ENCODE measurements at regions not wholly inside any gene's neighbourhood (a gene's known extent, or its start where the extent isn't known, plus 50 kb on each side); places are given as distances from the start of the nearest gene placed in this dataset.
"Not testable (repeated sequence)": the region's sequence is repeated elsewhere in the genome, so short reads cannot be mapped to it uniquely, and the experiment has no call there.

- in situ Hi-C loops (cut with MboI) = no loop called here
- H3K36me3 ChIP-seq (ENCODE audit: low read depth) = no peaks in the 10 kb centered on the region
- WGBS, 2 experiments (ENCODE audit: low coverage in 1 of 2, low lambda C conversion rate in 2 of 2, missing lambda C conversion rate in 2 of 2) = 31 to 42% methylated on average over 4 of the region's 4 CpGs
- H3F3A ChIP-seq (ENCODE audit: insufficient read depth) = peaks cover 15% of the 10 kb centered on the region
- no peaks in the 10 kb centered on the region for H3K9me2 ChIP-seq (ENCODE audit: insufficient read depth)
- TF ChIP-seq EZH2 (IDR thresholded peaks at IDR 0.05; ENCODE audit: insufficient read depth, poor library complexity, severe bottlenecking) (no peak), EZH2phosphoT487 (IDR thresholded peaks at IDR 0.05; ENCODE audit: insufficient read depth, low read depth) (no peak)
- no peaks in the 10 kb centered on the region for H3K9me3 ChIP-seq (ENCODE audit: low read depth)
- peaks cover 19% of the 10 kb centered on the region; the same call in 1 of the 2 replicates for H3K27me3 ChIP-seq (replicated peaks; ENCODE audit: insufficient read depth)
- peak overlapping the region; percentile 67 for H3K4me2 ChIP-seq (ENCODE audit: unreplicated experiment)
- no peaks in the 10 kb centered on the region for H4K20me1 ChIP-seq (ENCODE audit: insufficient read depth)
- H3K79me2 ChIP-seq (ENCODE audit: insufficient read depth) = no peaks in the 10 kb centered on the region
- peak overlapping the region; percentile 59 for H3K4me3 ChIP-seq
- H3K27ac ChIP-seq = no peak overlapping the region
- DNase-seq = peak; percentile 46
- H3K9ac ChIP-seq = peak overlapping the region; percentile 54
- H2AFZ ChIP-seq = peak overlapping the region; percentile 70
- peaks cover 26% of the 10 kb centered on the region for H3K4me1 ChIP-seq (ENCODE audit: insufficient read depth)
These were observed 141.5 kb upstream of the ERG start for GRCh38 chr21:38639571-38640354.

GRCh38 chr21:38640355-38640742 is 142.1 kb upstream of the ERG start:
- H3K9me2 ChIP-seq (ENCODE audit: insufficient read depth); in situ Hi-C loops (cut with MboI); H3K27ac ChIP-seq; H3K4me3 ChIP-seq; H3K9me3 ChIP-seq (ENCODE audit: low read depth); H3K9ac ChIP-seq; DNase-seq; H2AFZ ChIP-seq; H3K4me2 ChIP-seq (ENCODE audit: unreplicated experiment); H3K36me3 ChIP-seq (ENCODE audit: low read depth); H4K20me1 ChIP-seq (ENCODE audit: insufficient read depth); H3K79me2 ChIP-seq (ENCODE audit: insufficient read depth): not testable (repeated sequence)
- H3K4me1 ChIP-seq (ENCODE audit: insufficient read depth) = peaks cover 30% of the 10 kb centered on the region
- H3K27me3 ChIP-seq (replicated peaks; ENCODE audit: insufficient read depth) = peaks cover 19% of the 10 kb centered on the region; the same call in 1 of the 2 replicates
- peaks cover 19% of the 10 kb centered on the region for H3F3A ChIP-seq (ENCODE audit: insufficient read depth)
- 94% methylated on average over 5 of the region's 5 CpGs for WGBS, 2 experiments (ENCODE audit: low coverage in 1 of 2, low lambda C conversion rate in 2 of 2, missing lambda C conversion rate in 2 of 2)

DNA sequence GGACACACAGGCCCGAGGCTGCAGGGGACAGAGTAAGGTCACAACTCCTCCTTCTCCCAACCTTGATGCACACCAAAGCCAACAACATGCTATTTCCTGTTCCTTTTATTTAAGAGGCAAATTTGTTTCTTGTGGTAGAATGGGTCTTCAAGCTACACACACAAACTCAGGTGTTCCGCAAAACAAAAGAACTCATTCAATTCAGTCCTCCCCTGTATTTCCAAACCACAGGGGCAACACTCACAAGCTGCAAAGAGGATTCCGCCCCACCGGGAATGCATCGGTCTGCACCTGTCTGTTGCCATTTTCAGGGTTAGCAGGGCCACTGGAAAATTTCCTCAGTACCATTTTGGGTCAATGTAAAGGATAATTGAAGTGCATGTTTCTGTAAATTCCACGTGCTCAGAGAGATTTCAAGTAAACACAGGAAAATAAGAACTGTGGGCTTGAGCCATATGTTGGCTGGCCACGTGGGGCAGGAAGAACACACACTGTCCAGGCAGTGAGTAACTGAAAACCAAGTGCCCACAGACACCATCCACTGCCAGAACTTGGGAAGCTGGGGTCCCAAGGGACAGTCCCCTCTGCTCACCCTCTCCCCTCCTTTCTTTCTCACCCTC is 145.2 kb upstream of the ERG start:
- Histone ChIP-seq H3K79me2 (ENCODE audit: insufficient read depth) (no peaks in the 10 kb centered on the region), H2AFZ (no peak overlapping the region), H4K20me1 (ENCODE audit: insufficient read depth) (no peaks in the 10 kb centered on the region), H3F3A (ENCODE audit: insufficient read depth) (peaks cover 26% of the 10 kb centered on the region), H3K9me3 (ENCODE audit: low read depth) (no peaks in the 10 kb centered on the region), H3K4me1 (ENCODE audit: insufficient read depth) (peaks cover 33% of the 10 kb centered on the region), H3K36me3 (ENCODE audit: low read depth) (no peaks in the 10 kb centered on the region), H3K9me2 (ENCODE audit: insufficient read depth) (no peaks in the 10 kb centered on the region), H3K9ac (no peak overlapping the region), H3K27ac (no peak overlapping the region), H3K27me3 (replicated peaks; ENCODE audit: insufficient read depth) (peaks cover 19% of the 10 kb centered on the region; the same call in 1 of the 2 replicates), H3K4me3 (no peak overlapping the region), H3K4me2 (ENCODE audit: unreplicated experiment) (no peak overlapping the region)
- TF ChIP-seq EZH2 (IDR thresholded peaks at IDR 0.05; ENCODE audit: insufficient read depth, poor library complexity, severe bottlenecking) = no peak
- TF ChIP-seq EZH2phosphoT487 (IDR thresholded peaks at IDR 0.05; ENCODE audit: insufficient read depth, low read depth) = no peak
- no peak for DNase-seq
- 94 to 97% methylated on average over 7 of the region's 7 CpGs for WGBS, 2 experiments (ENCODE audit: low coverage in 1 of 2, low lambda C conversion rate in 2 of 2, missing lambda C conversion rate in 2 of 2)
- in situ Hi-C loops (cut with MboI) = no loop called here

DNA sequence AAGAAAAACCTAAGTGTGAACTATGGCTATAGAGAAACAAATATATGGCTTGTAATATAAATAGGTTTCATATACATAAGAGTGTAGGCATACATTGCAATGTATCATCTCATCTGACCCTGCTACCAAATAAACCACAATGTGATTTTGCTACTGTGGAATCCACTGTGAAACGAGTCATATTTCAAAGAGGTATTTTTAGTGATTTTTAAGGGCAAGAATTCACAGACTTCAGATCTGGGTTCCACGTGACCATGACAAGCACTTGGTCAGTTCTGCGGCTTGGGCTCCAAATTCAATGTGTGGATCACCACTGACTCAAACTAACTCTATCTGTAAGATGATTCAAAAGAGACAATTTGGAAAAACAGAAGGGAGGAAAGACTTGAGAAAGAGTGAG is 147.0 kb upstream of the ERG start:
- Histone ChIP-seq H3K79me2 (ENCODE audit: insufficient read depth) (no peaks in the 10 kb centered on the region), H3K9ac (peak overlapping the region; percentile 63; the same call in 1 of the 2 replicates), H3K27ac (peak overlapping the region; percentile 82), H3K9me3 (ENCODE audit: low read depth) (no peaks in the 10 kb centered on the region), H3K4me2 (ENCODE audit: unreplicated experiment) (peak overlapping the region; percentile 81), H2AFZ (no peak overlapping the region), H3K4me3 (no peak overlapping the region), H3K9me2 (ENCODE audit: insufficient read depth) (no peaks in the 10 kb centered on the region), H3K4me1 (ENCODE audit: insufficient read depth) (peaks cover 22% of the 10 kb centered on the region), H3F3A (ENCODE audit: insufficient read depth) (peaks cover 26% of the 10 kb centered on the region), H4K20me1 (ENCODE audit: insufficient read depth) (no peaks in the 10 kb centered on the region), H3K36me3 (ENCODE audit: low read depth) (no peaks in the 10 kb centered on the region), H3K27me3 (replicated peaks; ENCODE audit: insufficient read depth) (peaks cover 16% of the 10 kb centered on the region; the same call in 1 of the 2 replicates)
- in situ Hi-C loops (cut with MboI) = no loop called here
- 0% methylated on average over 3 of the region's 3 CpGs for WGBS, 2 experiments (ENCODE audit: low coverage in 1 of 2, low lambda C conversion rate in 2 of 2, missing lambda C conversion rate in 2 of 2)
- DNase-seq = peak; percentile 98
- TF ChIP-seq EZH2 (IDR thresholded peaks at IDR 0.05; ENCODE audit: insufficient read depth, poor library complexity, severe bottlenecking) (no peak), EZH2phosphoT487 (IDR thresholded peaks at IDR 0.05; ENCODE audit: insufficient read depth, low read depth) (peak; percentile 100)

All from GM23248 (cell line).